ENCODE measurements at regions not wholly inside any gene's neighbourhood (a gene's known extent, or its start where the extent isn't known, plus 50 kb on each side); places are given as distances from the start of the nearest gene placed in this dataset.
"Not testable (repeated sequence)": the region's sequence is repeated elsewhere in the genome, so short reads cannot be mapped to it uniquely, and the experiment has no call there.

DNA sequence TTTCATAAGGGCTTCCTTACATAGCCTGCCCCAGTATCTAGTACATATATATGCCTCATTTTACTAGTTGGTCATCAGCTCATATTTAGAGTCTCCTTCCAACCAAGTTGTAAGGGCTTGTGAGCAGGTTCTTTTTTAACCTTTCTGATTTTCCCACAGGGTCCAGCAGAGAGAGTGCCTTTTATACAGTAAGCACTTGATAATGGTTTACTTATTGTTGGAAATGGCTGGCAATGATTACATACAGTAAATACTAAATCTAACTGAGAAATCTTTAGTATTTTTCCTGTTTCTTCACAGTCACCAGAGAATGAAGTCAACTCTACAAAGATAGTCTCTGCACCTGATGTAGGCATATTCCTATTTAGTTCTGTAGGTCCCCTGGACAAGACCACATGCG is 135.1 kb upstream of the B3GAT2 start:
- Histone ChIP-seq H3K9me3 (no peaks in the 10 kb centered on the region), H3K27me3 (replicated peaks; ENCODE audit: insufficient read depth) (no peaks in the 10 kb centered on the region), H3K27ac (no peak overlapping the region), H3K4me3 (no peak overlapping the region), H3K4me1 (ENCODE audit: control insufficient read depth in 1 of 2, low read depth in 2 of 2) (no peaks in the 10 kb centered on the region), H3K36me3 (no peaks in the 10 kb centered on the region)
- TF ChIP-seq, protein P1, sequence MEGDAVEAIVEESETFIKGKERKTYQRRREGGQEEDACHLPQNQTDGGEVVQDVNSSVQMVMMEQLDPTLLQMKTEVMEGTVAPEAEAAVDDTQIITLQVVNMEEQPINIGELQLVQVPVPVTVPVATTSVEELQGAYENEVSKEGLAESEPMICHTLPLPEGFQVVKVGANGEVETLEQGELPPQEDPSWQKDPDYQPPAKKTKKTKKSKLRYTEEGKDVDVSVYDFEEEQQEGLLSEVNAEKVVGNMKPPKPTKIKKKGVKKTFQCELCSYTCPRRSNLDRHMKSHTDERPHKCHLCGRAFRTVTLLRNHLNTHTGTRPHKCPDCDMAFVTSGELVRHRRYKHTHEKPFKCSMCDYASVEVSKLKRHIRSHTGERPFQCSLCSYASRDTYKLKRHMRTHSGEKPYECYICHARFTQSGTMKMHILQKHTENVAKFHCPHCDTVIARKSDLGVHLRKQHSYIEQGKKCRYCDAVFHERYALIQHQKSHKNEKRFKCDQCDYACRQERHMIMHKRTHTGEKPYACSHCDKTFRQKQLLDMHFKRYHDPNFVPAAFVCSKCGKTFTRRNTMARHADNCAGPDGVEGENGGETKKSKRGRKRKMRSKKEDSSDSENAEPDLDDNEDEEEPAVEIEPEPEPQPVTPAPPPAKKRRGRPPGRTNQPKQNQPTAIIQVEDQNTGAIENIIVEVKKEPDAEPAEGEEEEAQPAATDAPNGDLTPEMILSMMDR (IDR thresholded peaks at IDR 0.05), result no peak
- DNase-seq (ENCODE audit: low spot score) (no peak), ATAC-seq (ENCODE audit: insufficient number of reproducible peaks, low FRiP score, low read depth) (no peak)

DNA sequence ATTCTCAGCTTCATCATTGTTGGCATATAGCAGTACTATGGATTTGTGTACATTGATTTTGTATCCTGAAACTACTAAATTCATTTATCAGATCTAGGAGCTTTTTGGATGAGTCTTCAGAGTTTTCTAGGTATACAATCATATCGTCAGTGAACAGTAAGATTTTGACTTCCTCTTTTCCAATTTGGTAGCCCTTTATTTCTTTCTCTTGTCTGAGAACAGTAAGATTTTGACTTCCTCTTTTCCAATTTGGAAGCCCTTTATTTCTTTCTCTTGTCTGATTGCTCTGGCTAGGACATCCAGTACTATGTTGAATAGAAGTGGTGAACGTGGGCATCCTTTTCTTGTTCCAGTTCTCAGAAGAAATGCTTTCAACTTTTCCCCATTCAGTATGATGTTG is 140.4 kb upstream of the B3GAT2 start:
- H3K4me3 ChIP-seq; H3K36me3 ChIP-seq; H3K27ac ChIP-seq; ATAC-seq (ENCODE audit: insufficient number of reproducible peaks, low FRiP score, low read depth); H3K4me1 ChIP-seq (ENCODE audit: control insufficient read depth in 1 of 2, low read depth in 2 of 2); H3K27me3 ChIP-seq (replicated peaks; ENCODE audit: insufficient read depth); DNase-seq (ENCODE audit: low spot score): not testable (repeated sequence)
- H3K9me3 ChIP-seq, result peaks cover 14% of the 10 kb centered on the region

DNA sequence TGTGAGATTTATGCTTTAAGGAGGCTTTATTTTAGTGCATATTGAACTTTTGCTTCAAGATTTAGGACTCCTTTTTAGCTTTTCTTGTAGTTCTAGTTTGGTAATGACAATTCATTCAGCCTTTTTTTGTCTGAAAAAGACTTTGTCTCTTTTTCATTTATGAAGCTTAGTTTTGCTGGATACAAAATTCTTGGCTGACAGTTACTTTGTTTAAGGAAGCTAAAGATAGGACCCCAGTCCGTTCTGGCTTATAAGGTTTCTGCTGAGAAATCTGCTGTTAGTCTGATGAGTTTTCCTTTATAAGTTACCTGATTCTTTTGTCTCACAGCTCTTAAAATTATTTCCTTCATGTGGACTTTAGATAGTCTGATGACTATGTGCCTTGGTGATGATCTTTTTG is 142.8 kb upstream of the B3GAT2 start:
- H3K4me3 ChIP-seq, result no peak overlapping the region
- no peaks in the 10 kb centered on the region for H3K27me3 ChIP-seq (replicated peaks; ENCODE audit: insufficient read depth)
- peaks cover 14% of the 10 kb centered on the region for H3K9me3 ChIP-seq
- DNase-seq (ENCODE audit: low spot score) (no peak), ATAC-seq (ENCODE audit: insufficient number of reproducible peaks, low FRiP score, low read depth) (no peak)
- no peak overlapping the region for H3K27ac ChIP-seq
- no peaks in the 10 kb centered on the region for H3K36me3 ChIP-seq
- TF ChIP-seq, protein P1 (IDR thresholded peaks at IDR 0.05), result no peak
- no peaks in the 10 kb centered on the region for H3K4me1 ChIP-seq (ENCODE audit: control insufficient read depth in 1 of 2, low read depth in 2 of 2)

DNA sequence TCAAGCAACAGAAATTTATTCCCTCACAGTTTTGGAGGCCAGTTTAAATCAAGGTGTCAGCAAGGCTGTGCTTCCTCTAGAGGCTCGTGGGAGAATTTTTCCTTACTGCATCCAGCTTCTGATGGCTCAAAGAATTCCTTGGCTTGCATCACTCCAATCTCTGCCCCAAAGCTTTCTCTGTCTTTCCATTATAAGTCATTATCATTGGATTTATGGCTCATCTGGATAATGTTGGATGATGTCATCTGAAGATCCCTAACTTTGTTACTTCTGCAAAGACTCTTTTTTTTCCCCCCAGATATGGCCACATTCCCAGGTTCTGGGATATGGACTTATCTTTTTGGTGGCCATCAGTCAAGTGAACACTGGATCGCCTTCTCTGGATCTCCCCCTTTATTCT is 146.3 kb upstream of the B3GAT2 start:
- TF ChIP-seq, protein P1 (IDR thresholded peaks at IDR 0.05), result no peak
- ATAC-seq (ENCODE audit: insufficient number of reproducible peaks, low FRiP score, low read depth) (no peak), DNase-seq (ENCODE audit: low spot score) (no peak)
- no peak overlapping the region for H3K27ac ChIP-seq
- peaks cover 14 to 17% of the 10 kb centered on the region in 2 donors for H3K4me1 ChIP-seq (ENCODE audit: control insufficient read depth in 1 of 2, low read depth in 2 of 2)
- no peak overlapping the region for H3K4me3 ChIP-seq
- peaks cover 14% of the 10 kb centered on the region for H3K9me3 ChIP-seq
- H3K36me3 ChIP-seq, result no peaks in the 10 kb centered on the region
- H3K27me3 ChIP-seq (replicated peaks; ENCODE audit: insufficient read depth), result no peaks in the 10 kb centered on the region

DNA sequence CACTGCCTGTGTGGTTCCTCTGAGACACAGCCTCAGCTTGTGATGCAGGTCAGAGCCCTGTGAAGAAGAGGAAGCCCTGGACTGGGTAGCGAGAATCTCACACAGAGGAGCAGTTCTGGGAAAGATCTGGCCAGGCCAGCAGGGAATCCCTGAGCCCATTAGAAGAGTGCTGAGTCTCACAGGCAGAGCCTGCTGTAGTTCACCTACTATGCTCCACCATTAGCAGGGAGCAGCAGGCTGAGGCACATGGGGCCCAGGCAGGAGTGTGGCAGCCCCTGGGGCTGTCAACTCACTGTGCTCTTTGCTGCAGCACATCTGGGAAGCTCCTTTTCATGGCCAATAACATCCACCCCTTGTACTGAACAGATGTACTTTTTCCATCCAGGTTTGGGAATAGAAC is 146.8 kb upstream of the B3GAT2 start:
- Histone ChIP-seq H3K27me3 (replicated peaks; ENCODE audit: insufficient read depth) (no peaks in the 10 kb centered on the region), H3K36me3 (no peaks in the 10 kb centered on the region), H3K27ac (no peak overlapping the region), H3K9me3 (peaks cover 14% of the 10 kb centered on the region), H3K4me1 (ENCODE audit: control insufficient read depth in 1 of 2, low read depth in 2 of 2) (peaks cover 19 to 22% of the 10 kb centered on the region in 2 donors), H3K4me3 (no peak overlapping the region)
- TF ChIP-seq, protein P1 (IDR thresholded peaks at IDR 0.05), result no peak
- DNase-seq (ENCODE audit: low spot score), result no peak
- ATAC-seq (ENCODE audit: insufficient number of reproducible peaks, low FRiP score, low read depth), result no peak

DNA sequence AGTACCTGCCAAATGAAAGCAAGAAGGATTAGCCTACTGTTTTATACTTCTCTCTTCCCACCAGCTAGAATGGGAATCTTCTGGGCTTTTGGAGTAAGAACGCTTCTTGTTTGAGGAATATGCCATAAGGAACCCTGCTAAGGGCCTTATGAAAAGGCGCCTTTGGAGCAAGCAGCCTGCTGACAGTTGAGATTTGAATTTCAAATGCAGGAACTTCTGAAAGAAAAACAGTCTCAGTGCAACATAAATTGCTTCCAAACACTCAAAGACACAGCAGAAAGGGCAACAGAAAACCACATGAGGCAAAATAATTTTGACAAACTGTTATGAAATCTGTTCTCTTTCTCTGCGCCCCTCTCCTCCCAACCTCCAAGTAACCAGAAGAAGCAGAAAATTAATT is 149.4 kb upstream of the B3GAT2 start:
- H3K4me1 ChIP-seq (ENCODE audit: control insufficient read depth in 1 of 2, low read depth in 2 of 2), result peaks cover 22 to 25% of the 10 kb centered on the region in 2 donors
- peak overlapping the region; percentile 48 for H3K4me3 ChIP-seq
- no peaks in the 10 kb centered on the region for H3K36me3 ChIP-seq
- DNase-seq (ENCODE audit: low spot score) (no peak), ATAC-seq (ENCODE audit: insufficient number of reproducible peaks, low FRiP score, low read depth) (no peak)
- TF ChIP-seq, protein P1 (IDR thresholded peaks at IDR 0.05), result no peak
- H3K27me3 ChIP-seq (replicated peaks; ENCODE audit: insufficient read depth), result no peaks in the 10 kb centered on the region
- peak overlapping the region in 1 of 2 donors; percentile 64 for H3K27ac ChIP-seq
- no peaks in the 10 kb centered on the region for H3K9me3 ChIP-seq

Data from thoracic aorta (tissue), 2 donors.